A673 (cell line): ENCODE measurements at regions not wholly inside any gene's neighbourhood (a gene's known extent, or its start where the extent isn't known, plus 50 kb on each side); places are given as distances from the start of the nearest gene placed in this dataset.

Experiments used
- BruUV-seq: library from RNA; stranded (reverse); fragments of 400-500 nt; replicated peaks from 2 replicates; lab custom pipeline; 2021; lab: Mats Ljungman, UMichigan
- CTCF ChIA-PET: fragments of 300-600 bp; sonication (Branson Sonifier 250); formaldehyde crosslinking; loops from one replicate; lab custom pipeline; 2022; ENCODE audit warnings: antibody characterized with exemption; lab: Charles Lee
- POLR2A ChIA-PET: fragments of 300-600 bp; sonication (Branson Sonifier 250); formaldehyde crosslinking; loops from one replicate; lab custom pipeline; 2022; ENCODE audit warnings: antibody characterized with exemption; ENCODE audit not compliant: low non-redundant PET; lab: Charles Lee
- DNase-seq: peaks from one replicate; pipeline ENCODE4 v3.0.0-alpha.2; 2015; ENCODE audit warnings: low spot score
- H3K27ac ChIP-seq: fragments of 200-600 bp; sonication (generic); 2 replicates; pipeline ENCODE4 v1.5.1; 2016; ENCODE audit warnings: mixed run types, low read depth, mild to moderate bottlenecking, mixed read lengths, antibody characterized with exemption, low read length; ENCODE audit not compliant: poor library complexity, severe bottlenecking
- H3K27me3 ChIP-seq: fragments of 200-600 bp; sonication (generic); replicated peaks from 2 replicates; pipeline ENCODE4 v1.6.1; 2017; ENCODE audit warnings: mixed run types, low read depth, mild to moderate bottlenecking, mixed read lengths, antibody characterized with exemption, low read length; ENCODE audit not compliant: insufficient read depth, poor library complexity
- H3K36me3 ChIP-seq: fragments of 200-600 bp; sonication (generic); 2 replicates; pipeline ENCODE4 v1.6.1; 2016; ENCODE audit warnings: mixed run types, mild to moderate bottlenecking, mixed read lengths, antibody characterized with exemption, low read length; ENCODE audit not compliant: insufficient read depth, poor library complexity, severe bottlenecking
- H3K4me1 ChIP-seq: fragments of 200-600 bp; sonication (generic); 2 replicates; pipeline ENCODE4 v1.6.1; 2017; ENCODE audit warnings: mixed run types, mild to moderate bottlenecking, mixed read lengths, antibody characterized with exemption, low read length; ENCODE audit not compliant: insufficient read depth, poor library complexity, severe bottlenecking
- H3K4me3 ChIP-seq: fragments of 200-600 bp; sonication (generic); 2 replicates; pipeline ENCODE4 v1.5.1; 2016; ENCODE audit warnings: low read depth, mixed run types, mild to moderate bottlenecking, mixed read lengths, low read length; ENCODE audit not compliant: poor library complexity, severe bottlenecking
- H3K9me3 ChIP-seq: fragments of 200-600 bp; sonication (generic); 2 replicates; pipeline ENCODE4 v1.6.1; 2016; ENCODE audit warnings: mixed run types, low read depth, mild to moderate bottlenecking, mixed read lengths, antibody characterized with exemption, low read length; ENCODE audit not compliant: poor library complexity, severe bottlenecking
- CTCF ChIP-seq: fragments of 300-800, 200-600 bp; sonication (generic); conservative IDR thresholded peaks from 2 replicates; pipeline ENCODE4 v1.5.1; 2017; ENCODE audit warnings: low read depth, mild to moderate bottlenecking, antibody characterized with exemption, low read length, moderate library complexity, mixed read lengths
- EZH2 ChIP-seq: fragments of 200-600 bp; sonication (generic); IDR thresholded peaks from 2 replicates; pipeline ENCODE4 v1.6.1; 2017; ENCODE audit warnings: borderline replicate concordance, low read depth, mild to moderate bottlenecking, mixed read lengths, antibody characterized with exemption, low read length; ENCODE audit not compliant: poor library complexity, severe bottlenecking
- intact Hi-C: fragments of 100-400 bp; cut with micrococcal nuclease; formaldehyde crosslinking; loops from one replicate; pipeline ENCODE4 v1.10.0; 2022; ENCODE audit not compliant: unreplicated experiment

- DNase-seq, result no peak
- no peaks in the 10 kb centered on the region for H3K9me3 ChIP-seq
- TF ChIP-seq EZH2, result no peak
- no peak for TF ChIP-seq CTCF
- no peak overlapping the region for H3K27ac ChIP-seq
- intact Hi-C loops, result no loop called here
- no peaks in the 10 kb centered on the region for H3K4me1 ChIP-seq
- H3K4me3 ChIP-seq, result no peak overlapping the region
- no peaks in the 10 kb centered on the region for H3K36me3 ChIP-seq
- H3K27me3 ChIP-seq, result no peaks in the 10 kb centered on the region
- ChIA-PET POLR2A (no interaction called here), CTCF (no interaction called here)
- no TSS peak for BruUV-seq
These were observed 96.0 kb upstream of the POT1 start for GRCh38 chr7:125025620-125026019.

- no TSS peak for BruUV-seq
- Histone ChIP-seq H3K36me3 (no peaks in the 10 kb centered on the region), H3K27ac (no peak overlapping the region), H3K4me1 (no peaks in the 10 kb centered on the region), H3K4me3 (no peak overlapping the region), H3K27me3 (no peaks in the 10 kb centered on the region), H3K9me3 (no peaks in the 10 kb centered on the region)
- ChIA-PET CTCF (no interaction called here), POLR2A (no interaction called here)
- DNase-seq, result no peak
- no peak for TF ChIP-seq CTCF
- no peak for TF ChIP-seq EZH2
- intact Hi-C loops, result no loop called here
These were observed 91.2 kb upstream of the POT1 start for GRCh38 chr7:125020801-125021200.

- Histone ChIP-seq H3K36me3 (no peaks in the 10 kb centered on the region), H3K4me1 (no peaks in the 10 kb centered on the region), H3K4me3 (no peak overlapping the region), H3K9me3 (no peaks in the 10 kb centered on the region), H3K27me3 (no peaks in the 10 kb centered on the region), H3K27ac (no peak overlapping the region)
- CTCF ChIA-PET, result no interaction called here
- intact Hi-C loops, result no loop called here
- no peak for DNase-seq
- no peak for TF ChIP-seq CTCF
- TF ChIP-seq EZH2, result no peak
- POLR2A ChIA-PET, result no interaction called here
- BruUV-seq, result no TSS peak
These were observed 80.9 kb upstream of the POT1 start for GRCh38 chr7:125010540-125010939.
